Adipocyte (in vitro differentiated cells): ENCODE measurements at regions not wholly inside any gene's neighbourhood (a gene's known extent, or its start where the extent isn't known, plus 50 kb on each side); places are given as distances from the start of the nearest gene placed in this dataset.

Experiments used
- DNase-seq: peaks from one replicate; pipeline ENCODE4 v3.0.0-alpha.2; 2015; ENCODE audit warnings: low read depth
- H3K27me3 ChIP-seq: replicated peaks from 2 replicates; pipeline ENCODE4 v1.7.0; 2013; ENCODE audit warnings: mild to moderate bottlenecking, low read length, moderate library complexity; ENCODE audit not compliant: control insufficient read depth, insufficient read depth
- H3K36me3 ChIP-seq: 2 replicates; pipeline ENCODE4 v1.7.0; 2013; ENCODE audit warnings: low read length, mild to moderate bottlenecking, moderate library complexity; ENCODE audit not compliant: control insufficient read depth, insufficient read depth, severe bottlenecking
- H3K4me1 ChIP-seq: 2 replicates; pipeline ENCODE4 v1.7.0; 2013; ENCODE audit warnings: mild to moderate bottlenecking, low read length, moderate library complexity; ENCODE audit not compliant: control insufficient read depth, insufficient read depth
- H3K4me3 ChIP-seq: 2 replicates; pipeline ENCODE4 v1.7.0; 2013; ENCODE audit warnings: mild to moderate bottlenecking, low read length, moderate library complexity
- H3K9ac ChIP-seq: 2 replicates; pipeline ENCODE4 v1.7.0; 2013; ENCODE audit warnings: mild to moderate bottlenecking, low read length, moderate library complexity
- H3K9me3 ChIP-seq: 2 replicates; pipeline ENCODE4 v1.7.0; 2013; ENCODE audit warnings: mild to moderate bottlenecking, low read length, moderate library complexity; ENCODE audit not compliant: control insufficient read depth

DNA sequence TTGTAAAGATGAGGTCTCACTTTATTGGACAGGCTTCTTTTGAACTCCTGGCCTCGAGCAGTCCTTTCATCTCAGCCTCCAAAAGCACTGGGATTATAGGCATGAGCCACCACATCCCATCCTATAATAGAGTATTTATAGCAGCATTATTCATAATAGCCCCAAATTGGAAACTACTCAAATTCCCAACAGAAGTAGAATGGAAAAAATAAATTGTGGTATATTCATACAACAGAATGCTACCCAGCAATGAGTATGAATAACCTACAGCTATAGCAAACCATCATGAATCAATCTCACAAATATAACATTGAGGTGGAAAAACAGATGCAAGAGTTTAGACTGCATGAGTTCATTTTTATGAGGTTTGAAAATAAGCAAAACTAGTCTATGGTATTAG is 84.8 kb upstream of the BTBD3 start:
- Histone ChIP-seq H3K9me3 (no peaks in the 10 kb centered on the region), H3K9ac (no peak overlapping the region), H3K27me3 (peaks cover 8% of the 10 kb centered on the region), H3K4me1 (no peaks in the 10 kb centered on the region), H3K36me3 (no peaks in the 10 kb centered on the region), H3K4me3 (no peak overlapping the region)
- DNase-seq = no peak

GRCh38 chr20:11833825-11834224 is 83.9 kb upstream of the BTBD3 start:
- no peak for DNase-seq
- Histone ChIP-seq H3K36me3 (no peaks in the 10 kb centered on the region), H3K9me3 (no peaks in the 10 kb centered on the region), H3K4me3 (no peak overlapping the region), H3K27me3 (peaks cover 8% of the 10 kb centered on the region), H3K4me1 (no peaks in the 10 kb centered on the region), H3K9ac (no peak overlapping the region)

GRCh38 chr20:11838076-11838636 is 79.5 kb upstream of the BTBD3 start:
- Histone ChIP-seq H3K4me3 (no peak overlapping the region), H3K9ac (no peak overlapping the region), H3K9me3 (no peaks in the 10 kb centered on the region), H3K27me3 (peaks cover 8% of the 10 kb centered on the region), H3K4me1 (no peaks in the 10 kb centered on the region), H3K36me3 (no peaks in the 10 kb centered on the region)
- DNase-seq = no peak

- H3K9ac ChIP-seq = no peak overlapping the region
These were observed 75.7 kb upstream of the BTBD3 start for GRCh38 chr20:11841972-11842461.

GRCh38 chr20:11843289-11843688 is 74.4 kb upstream of the BTBD3 start:
- no peaks in the 10 kb centered on the region for H3K36me3 ChIP-seq
- H3K9ac ChIP-seq = no peak overlapping the region
- H3K27me3 ChIP-seq = no peaks in the 10 kb centered on the region
- DNase-seq = no peak
- H3K4me1 ChIP-seq = peaks cover 12% of the 10 kb centered on the region
- no peaks in the 10 kb centered on the region for H3K9me3 ChIP-seq
- no peak overlapping the region for H3K4me3 ChIP-seq

More at GRCh38 chr20:11841972-11842461, 75.7 kb upstream of the BTBD3 start:
- Histone ChIP-seq H3K4me1 (peaks cover 12% of the 10 kb centered on the region), H3K36me3 (no peaks in the 10 kb centered on the region), H3K27me3 (no peaks in the 10 kb centered on the region), H3K4me3 (no peak overlapping the region), H3K9me3 (no peaks in the 10 kb centered on the region)
- DNase-seq = no peak

DNA sequence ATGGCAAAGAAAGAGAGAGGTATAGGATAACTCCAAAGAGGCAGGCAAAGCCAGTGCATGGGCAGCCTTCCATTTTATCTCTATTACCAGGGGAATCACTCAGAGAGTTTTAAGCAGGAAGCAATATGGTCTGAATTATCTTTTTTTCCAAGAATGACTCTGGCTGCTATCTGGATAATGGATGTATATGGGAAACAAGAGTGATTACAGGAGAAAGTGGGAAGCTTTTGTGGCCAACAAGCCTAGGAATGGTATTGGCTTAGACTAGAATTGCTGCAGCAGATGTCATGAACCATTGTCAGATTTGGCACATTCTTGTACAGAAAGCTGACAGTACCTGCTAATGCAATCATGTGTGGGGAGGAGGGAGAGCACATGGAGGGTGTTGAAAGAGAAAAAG is 73.0 kb upstream of the BTBD3 start:
- no peaks in the 10 kb centered on the region for H3K36me3 ChIP-seq
- H3K27me3 ChIP-seq = no peaks in the 10 kb centered on the region
- DNase-seq = no peak

GRCh38 chr20:11845340-11845739 is 72.4 kb upstream of the BTBD3 start:
- Histone ChIP-seq H3K36me3 (no peaks in the 10 kb centered on the region), H3K9me3 (no peaks in the 10 kb centered on the region), H3K9ac (no peak overlapping the region), H3K27me3 (no peaks in the 10 kb centered on the region), H3K4me3 (no peak overlapping the region), H3K4me1 (peaks cover 23% of the 10 kb centered on the region)
- peak; percentile 15 for DNase-seq

More for the DNA sequence above, 73.0 kb upstream of the BTBD3 start:
- Histone ChIP-seq H3K9me3 (no peaks in the 10 kb centered on the region), H3K4me3 (no peak overlapping the region), H3K9ac (no peak overlapping the region), H3K4me1 (peaks cover 18% of the 10 kb centered on the region)

GRCh38 chr20:11846131-11846530 is 71.6 kb upstream of the BTBD3 start:
- Histone ChIP-seq H3K36me3 (no peaks in the 10 kb centered on the region), H3K9me3 (no peaks in the 10 kb centered on the region), H3K4me3 (no peak overlapping the region), H3K9ac (no peak overlapping the region), H3K27me3 (no peaks in the 10 kb centered on the region), H3K4me1 (peaks cover 30% of the 10 kb centered on the region)
- no peak for DNase-seq

DNA sequence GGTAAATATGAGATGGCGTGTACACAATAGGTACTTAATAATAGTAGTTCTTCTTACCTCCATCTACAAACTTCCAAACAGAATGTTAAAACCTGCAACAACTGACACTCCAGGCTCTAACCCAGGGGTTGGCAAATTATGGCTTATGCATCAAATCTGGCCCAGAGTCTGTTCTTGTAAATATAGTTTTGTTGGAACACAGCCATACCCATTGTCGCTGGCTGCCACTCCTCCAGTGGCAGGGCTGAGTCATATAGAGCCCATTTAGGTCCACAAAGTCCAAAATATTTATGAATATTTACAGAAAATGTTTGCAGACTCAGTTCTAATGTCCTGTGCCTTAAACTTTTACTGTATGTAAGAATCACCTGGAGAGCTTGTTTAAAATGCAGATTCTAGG is 69.9 kb upstream of the BTBD3 start:
- H3K27me3 ChIP-seq = no peaks in the 10 kb centered on the region
- no peak for DNase-seq
- H3K4me1 ChIP-seq = peaks cover 40% of the 10 kb centered on the region
- H3K9ac ChIP-seq = no peak overlapping the region
- no peaks in the 10 kb centered on the region for H3K36me3 ChIP-seq
- H3K4me3 ChIP-seq = no peak overlapping the region
- H3K9me3 ChIP-seq = no peaks in the 10 kb centered on the region

DNA sequence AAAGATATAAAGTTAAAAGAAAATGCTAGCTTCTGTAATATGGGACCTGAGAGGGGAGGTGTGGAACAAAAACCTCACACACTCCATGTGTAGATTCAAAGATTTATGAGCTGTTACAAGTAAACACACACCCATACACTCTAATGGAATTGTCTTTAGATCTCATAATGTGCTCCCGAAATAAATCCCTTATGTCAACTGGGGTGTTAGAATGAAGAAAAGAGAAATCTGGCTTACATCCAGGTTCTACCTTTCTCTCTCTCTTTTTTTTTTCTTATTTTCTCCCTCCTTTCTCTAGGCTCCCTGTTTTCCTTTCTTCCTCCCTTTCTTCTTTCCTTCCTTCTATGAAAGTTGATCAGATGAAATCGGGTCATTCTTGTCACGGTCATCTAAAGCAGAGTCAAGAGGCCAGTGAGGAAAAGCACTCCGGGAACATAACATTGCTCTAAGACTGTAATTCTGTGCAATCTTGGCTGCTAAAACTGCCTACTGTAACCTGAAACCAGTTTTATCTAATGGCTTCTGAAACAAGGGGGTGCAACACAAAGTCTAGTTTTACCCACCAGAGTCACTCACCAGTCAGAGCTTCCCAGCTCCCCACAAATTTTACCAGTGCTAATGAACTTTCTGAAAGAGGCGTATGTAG is 68.3 kb upstream of the BTBD3 start:
- no peaks in the 10 kb centered on the region for H3K27me3 ChIP-seq
- peak; percentile 44 for DNase-seq
- no peaks in the 10 kb centered on the region for H3K36me3 ChIP-seq
- H3K4me1 ChIP-seq = peaks cover 47% of the 10 kb centered on the region
- no peaks in the 10 kb centered on the region for H3K9me3 ChIP-seq
- peak overlapping the region; percentile 38 for H3K4me3 ChIP-seq
- H3K9ac ChIP-seq = no peak overlapping the region

DNA sequence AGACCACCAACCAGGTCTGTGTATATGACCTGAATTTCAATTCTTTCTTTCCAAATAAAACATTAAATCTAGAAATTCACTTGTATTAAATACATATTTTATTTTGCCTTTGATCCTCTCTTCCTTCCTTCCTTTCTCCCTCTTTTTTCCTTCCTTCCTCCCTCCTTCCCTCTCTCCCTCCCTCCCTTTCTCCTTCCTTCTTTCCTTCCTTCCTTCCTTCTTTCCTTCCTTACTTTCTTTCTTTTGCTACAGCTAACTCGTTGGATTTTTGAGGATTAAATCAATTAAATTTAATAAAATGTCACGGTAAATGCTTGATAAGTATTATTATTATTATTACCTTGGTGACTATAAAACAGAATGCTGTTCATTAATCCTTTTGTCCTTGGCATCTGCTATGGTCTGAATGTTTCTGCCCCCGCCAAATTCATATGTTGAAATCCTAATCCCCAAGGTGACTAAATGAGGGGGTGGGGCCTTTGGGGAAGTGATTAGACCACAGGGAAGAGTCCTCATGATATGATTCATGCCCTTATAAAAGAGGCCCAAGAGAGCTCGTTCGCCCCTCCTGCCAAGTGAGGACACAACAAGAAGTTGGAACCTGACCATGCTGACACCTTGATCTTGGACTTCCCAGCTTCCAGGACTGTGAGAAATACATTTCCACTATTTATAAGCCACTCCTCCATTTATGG is 67.6 kb upstream of the BTBD3 start:
- Histone ChIP-seq H3K36me3 (no peaks in the 10 kb centered on the region), H3K4me1 (peaks cover 41% of the 10 kb centered on the region), H3K4me3 (peak overlapping the region; percentile 38), H3K9ac (peak overlapping the region; percentile 4), H3K9me3 (no peaks in the 10 kb centered on the region), H3K27me3 (no peaks in the 10 kb centered on the region)
- no peak for DNase-seq
